SK-N-MC (cell line): ENCODE measurements at regions not wholly inside any gene's neighbourhood (a gene's known extent, or its start where the extent isn't known, plus 50 kb on each side); places are given as distances from the start of the nearest gene placed in this dataset.

Source experiments
- EZH2 ChIP-seq: fragments of 200-600 bp; sonication (generic); IDR thresholded peaks from one replicate; pipeline ENCODE4 v1.6.1; 2017; ENCODE audit warnings: antibody characterized with exemption
- POLR2AphosphoS5 ChIP-seq: IDR thresholded peaks from 2 replicates; pipeline ENCODE4 v1.6.1; 2012; ENCODE audit warnings: mild to moderate bottlenecking, low read depth, low read length, borderline replicate concordance

DNA sequence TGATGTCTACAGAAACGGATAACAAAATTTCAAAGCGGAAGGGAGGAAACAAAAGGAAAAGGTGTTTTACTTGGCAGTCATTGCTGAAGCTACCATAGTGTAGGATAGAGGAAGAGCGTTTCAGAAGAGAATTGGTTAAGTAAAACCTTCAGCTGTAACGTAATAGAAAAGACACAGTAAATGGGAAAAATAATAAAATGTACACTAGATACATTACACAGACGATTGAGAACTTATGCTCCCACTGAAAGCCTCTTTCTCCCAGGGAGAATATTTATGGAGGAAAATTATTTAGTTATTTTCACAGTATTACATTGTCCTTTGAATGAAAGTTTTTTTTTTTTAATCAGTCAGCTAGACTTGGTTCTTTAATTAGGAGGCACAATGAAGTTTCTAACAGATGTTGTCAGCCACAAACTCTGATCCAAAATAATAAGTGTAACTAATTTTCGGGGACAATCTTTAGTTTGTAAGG is 90.7 kb upstream of the PRDM1 start:
- TF ChIP-seq POLR2AphosphoS5 (no peak), EZH2 (no peak)
